ENCODE measurements at regions not wholly inside any gene's neighbourhood (a gene's known extent, or its start where the extent isn't known, plus 50 kb on each side); places are given as distances from the start of the nearest gene placed in this dataset.

DNA sequence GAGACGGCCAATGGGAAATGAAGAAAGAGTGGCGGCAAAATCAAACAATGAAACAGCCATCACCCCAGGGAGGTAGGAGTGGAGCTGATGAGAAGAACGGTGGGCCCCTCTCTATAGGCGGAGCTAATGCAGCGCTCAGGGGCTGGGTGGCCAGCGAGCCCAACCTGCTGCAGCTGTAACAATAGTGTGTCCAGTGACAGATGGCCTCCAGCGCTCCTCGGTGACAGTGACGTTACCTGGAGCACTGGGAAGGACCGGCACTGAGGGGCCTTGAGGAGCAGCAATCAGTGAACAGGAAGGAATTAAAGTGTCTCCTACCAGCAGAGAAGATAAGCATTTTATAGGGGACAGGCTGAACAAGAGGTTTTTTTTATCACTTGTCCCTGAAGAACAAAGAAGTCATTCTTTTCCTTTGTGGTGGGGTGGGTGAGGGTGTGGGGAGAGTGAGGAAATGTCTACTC, 81.6 kb downstream of the FOXA2 start:
- TF ChIP-seq, protein P1, sequence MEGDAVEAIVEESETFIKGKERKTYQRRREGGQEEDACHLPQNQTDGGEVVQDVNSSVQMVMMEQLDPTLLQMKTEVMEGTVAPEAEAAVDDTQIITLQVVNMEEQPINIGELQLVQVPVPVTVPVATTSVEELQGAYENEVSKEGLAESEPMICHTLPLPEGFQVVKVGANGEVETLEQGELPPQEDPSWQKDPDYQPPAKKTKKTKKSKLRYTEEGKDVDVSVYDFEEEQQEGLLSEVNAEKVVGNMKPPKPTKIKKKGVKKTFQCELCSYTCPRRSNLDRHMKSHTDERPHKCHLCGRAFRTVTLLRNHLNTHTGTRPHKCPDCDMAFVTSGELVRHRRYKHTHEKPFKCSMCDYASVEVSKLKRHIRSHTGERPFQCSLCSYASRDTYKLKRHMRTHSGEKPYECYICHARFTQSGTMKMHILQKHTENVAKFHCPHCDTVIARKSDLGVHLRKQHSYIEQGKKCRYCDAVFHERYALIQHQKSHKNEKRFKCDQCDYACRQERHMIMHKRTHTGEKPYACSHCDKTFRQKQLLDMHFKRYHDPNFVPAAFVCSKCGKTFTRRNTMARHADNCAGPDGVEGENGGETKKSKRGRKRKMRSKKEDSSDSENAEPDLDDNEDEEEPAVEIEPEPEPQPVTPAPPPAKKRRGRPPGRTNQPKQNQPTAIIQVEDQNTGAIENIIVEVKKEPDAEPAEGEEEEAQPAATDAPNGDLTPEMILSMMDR (IDR thresholded peaks at IDR 0.05): no peak
- no peak overlapping the region for H3K4me3 ChIP-seq
- H3K4me1 ChIP-seq: no peaks in the 10 kb centered on the region
- no peak overlapping the region for H3K27ac ChIP-seq
- no peaks in the 10 kb centered on the region for H3K9me3 ChIP-seq
- no peaks in the 10 kb centered on the region for H3K36me3 ChIP-seq
- no peak for DNase-seq (ENCODE audit: low spot score)
- no peaks in the 10 kb centered on the region for H3K27me3 ChIP-seq

DNA sequence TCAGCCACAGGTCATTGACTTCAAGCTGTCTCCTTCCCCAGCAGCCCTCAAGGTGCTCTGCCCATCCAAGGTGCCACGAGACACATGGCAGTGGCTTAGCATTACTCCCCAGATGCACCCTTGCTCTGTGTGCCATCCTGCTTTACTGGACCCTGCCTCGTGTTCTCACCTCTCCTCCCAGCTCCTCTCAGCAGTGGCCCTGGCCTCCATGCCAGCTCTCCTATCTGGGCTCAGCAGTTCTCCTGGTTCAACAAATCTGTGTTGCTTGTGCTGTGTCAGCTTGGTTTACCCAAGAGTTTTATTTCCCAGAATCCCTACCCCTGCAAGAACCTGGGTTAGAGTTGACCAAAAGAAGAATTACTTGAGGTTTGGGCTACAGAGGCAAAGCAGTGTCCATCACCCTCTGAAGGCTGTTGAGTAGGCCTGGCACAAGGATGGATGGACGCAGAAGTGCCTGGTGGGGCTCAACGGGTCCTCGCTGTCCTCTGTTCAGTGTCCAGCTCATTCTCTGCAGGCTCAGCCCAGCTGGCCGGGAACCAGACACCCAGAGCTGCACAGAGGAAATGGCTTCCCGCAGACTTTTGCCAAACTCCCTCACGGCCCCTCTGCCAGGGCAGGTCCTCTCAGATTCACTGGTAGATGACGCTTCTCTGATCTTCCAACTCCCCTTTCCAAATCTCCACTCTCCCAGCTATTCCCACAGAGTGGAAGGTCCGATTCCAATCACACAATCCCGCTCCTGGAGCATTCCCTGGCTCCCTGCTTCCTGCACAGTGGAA, 82.6 kb downstream of the FOXA2 start:
- no peak overlapping the region for H3K4me3 ChIP-seq
- no peak for DNase-seq (ENCODE audit: low spot score)
- H3K27ac ChIP-seq: no peak overlapping the region
- no peaks in the 10 kb centered on the region for H3K4me1 ChIP-seq
- no peaks in the 10 kb centered on the region for H3K27me3 ChIP-seq
- no peaks in the 10 kb centered on the region for H3K9me3 ChIP-seq
- no peaks in the 10 kb centered on the region for H3K36me3 ChIP-seq
- TF ChIP-seq, protein P1 (IDR thresholded peaks at IDR 0.05): no peak

DNA sequence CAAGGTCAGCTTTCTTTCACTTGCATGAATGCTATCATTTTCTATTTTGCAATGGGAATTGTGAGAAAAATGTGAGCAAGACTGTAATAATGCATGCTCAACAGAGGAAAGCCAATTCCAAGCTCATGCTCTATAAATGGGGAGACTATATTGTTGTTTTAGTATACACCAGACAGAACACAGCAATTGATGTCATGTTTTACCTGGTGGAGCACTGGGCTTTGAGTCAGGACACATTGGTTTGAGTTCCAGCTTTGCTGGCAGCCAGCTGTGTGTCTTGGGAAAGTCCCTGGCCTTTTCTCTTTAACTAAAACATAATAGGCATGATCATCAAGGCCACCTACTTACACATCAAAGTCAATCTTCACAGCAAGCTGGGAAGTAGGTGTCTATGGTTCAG, 83.3 kb downstream of the FOXA2 start:
- TF ChIP-seq, protein P1 (IDR thresholded peaks at IDR 0.05): no peak
- no peak for DNase-seq (ENCODE audit: low spot score)
- Histone ChIP-seq H3K9me3 (no peaks in the 10 kb centered on the region), H3K27me3 (no peaks in the 10 kb centered on the region), H3K36me3 (no peaks in the 10 kb centered on the region), H3K27ac (no peak overlapping the region), H3K4me1 (no peaks in the 10 kb centered on the region), H3K4me3 (no peak overlapping the region)

DNA sequence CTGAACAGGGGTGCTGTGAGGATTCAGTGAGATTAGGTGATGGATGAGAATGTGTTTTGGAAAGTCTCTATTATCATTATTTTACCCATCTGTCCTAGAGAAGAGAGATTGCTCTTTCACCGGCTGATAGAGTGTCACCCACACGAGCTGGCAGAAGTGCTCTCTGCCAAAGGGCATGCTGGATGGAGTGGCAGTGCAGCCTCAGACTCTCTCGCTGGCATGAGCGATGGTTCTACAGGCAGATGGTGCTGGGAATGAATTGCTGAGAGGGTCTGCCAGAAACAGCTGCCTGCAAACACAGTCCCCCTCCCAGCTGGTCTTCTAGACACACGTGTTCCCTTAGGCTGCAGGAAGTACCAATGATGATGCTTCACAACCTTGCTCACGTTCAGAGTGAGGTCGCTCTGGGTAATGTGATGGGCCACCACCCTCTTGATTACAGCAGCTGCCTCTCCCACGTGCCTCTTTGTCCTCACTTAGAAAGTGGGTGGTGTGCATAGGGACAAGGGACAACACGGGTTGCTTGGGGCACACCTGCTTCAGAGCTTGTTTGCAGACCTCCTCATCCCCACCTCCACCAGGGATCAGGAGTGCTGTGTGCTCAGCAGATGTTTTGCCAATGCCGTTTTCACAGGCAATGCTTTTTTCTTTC, 84.7 kb downstream of the FOXA2 start:
- Histone ChIP-seq H3K9me3 (no peaks in the 10 kb centered on the region), H3K4me3 (no peak overlapping the region), H3K27me3 (no peaks in the 10 kb centered on the region), H3K36me3 (no peaks in the 10 kb centered on the region), H3K4me1 (no peaks in the 10 kb centered on the region), H3K27ac (no peak overlapping the region)
- no peak for DNase-seq (ENCODE audit: low spot score)
- TF ChIP-seq, protein P1 (IDR thresholded peaks at IDR 0.05): no peak

DNA sequence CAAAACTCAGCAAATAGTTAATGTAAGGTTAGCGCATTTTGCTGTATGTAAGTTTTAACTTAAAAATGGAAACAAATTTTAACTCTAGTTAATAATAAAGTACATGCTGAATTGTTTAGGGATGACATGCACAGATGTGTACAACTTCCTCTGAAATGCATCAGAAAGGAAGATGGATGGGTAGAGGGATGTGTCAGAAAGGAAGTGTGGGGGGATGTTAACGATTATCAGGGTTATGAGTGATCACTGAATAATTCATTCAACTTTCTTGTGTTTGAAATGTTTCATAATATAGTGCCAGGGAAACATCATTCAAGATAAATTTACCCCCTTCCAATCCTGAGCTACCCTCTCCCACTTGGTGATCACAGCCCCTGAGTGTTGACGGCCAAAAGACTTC, 87.6 kb downstream of the FOXA2 start:
- Histone ChIP-seq H3K4me3 (no peak overlapping the region), H3K9me3 (no peaks in the 10 kb centered on the region), H3K27ac (no peak overlapping the region), H3K27me3 (no peaks in the 10 kb centered on the region), H3K4me1 (no peaks in the 10 kb centered on the region), H3K36me3 (no peaks in the 10 kb centered on the region)
- DNase-seq (ENCODE audit: low spot score): no peak
- TF ChIP-seq, protein P1 (IDR thresholded peaks at IDR 0.05): no peak
